HepG2 (cell line): ENCODE measurements at regions not wholly inside any gene's neighbourhood (a gene's known extent, or its start where the extent isn't known, plus 50 kb on each side); places are given as distances from the start of the nearest gene placed in this dataset.

Source experiments
- ATAC-seq: fragments of 200-7000 bp; cut with Tn5 transposase; 3 replicates; pipeline ENCODE4 v1.9.1; 2020; ENCODE audit warnings: mild to moderate bottlenecking, moderate library complexity
- BruUV-seq: library from RNA; stranded (reverse); fragments of 400-500 nt; replicated peaks from 2 replicates; lab custom pipeline; 2021; lab: Mats Ljungman, UMichigan
- CTCF ChIA-PET: fragments of 300-600 bp; formaldehyde crosslinking; extraction: SDS; loops from one replicate; lab custom pipeline; 2021; ENCODE audit warnings: low total read pairs, inconsistent platforms, low intra/inter-chr PET ratio; lab: Yijun Ruan, JAX
- POLR2A ChIA-PET: fragments of 350-600 bp; sonication (Branson Sonifier 250); formaldehyde crosslinking; loops from one replicate; lab custom pipeline; 2020; ENCODE audit warnings: antibody characterized with exemption, inconsistent platforms; lab: Yijun Ruan, JAX
- DNase-seq: peaks from one replicate; pipeline ENCODE4 v3.0.0-alpha.2; 2015; ENCODE audit warnings: low spot score
- FAIRE-seq: peaks from 3 replicates; lab custom pipeline; 2011; peaks lifted over from hg19 to GRCh38; lab: Jason Lieb, UNC
- H2AFZ ChIP-seq: one replicate; pipeline ENCODE4 v1.6.1; 2011; ENCODE audit warnings: low read length, inconsistent platforms
- H3K27ac ChIP-seq: fragments of 300-600 bp; 3 replicates; pipeline ENCODE4 v1.8.0; 2011; ENCODE audit warnings: mixed run types, mild to moderate bottlenecking, mixed read lengths, low read length, inconsistent platforms; ENCODE audit not compliant: insufficient read depth; ENCODE audit errors: extremely low read length
- H3K27me3 ChIP-seq, 2 experiments: fragments of 200-600 bp in 1 of 2; 2 replicates in 1 of 2; 3 replicates in 1 of 2; pipeline versions ENCODE4 v1.6.0 to v1.8.0; 2011; ENCODE audit warnings: low read length in 2 of 2, mild to moderate bottlenecking in 2 of 2, moderate library complexity in 2 of 2, inconsistent platforms in 1 of 2; ENCODE audit not compliant: insufficient read depth in 2 of 2, control insufficient read depth in 1 of 2
- H3K36me3 ChIP-seq, 2 experiments: fragments of 200-600 bp in 1 of 2; replicated peaks in 1 of 2; 2 replicates in 1 of 2; 3 replicates in 1 of 2; pipeline versions ENCODE4 v1.5.1 to v1.8.0; 2011; ENCODE audit warnings: low read length in 2 of 2, inconsistent platforms in 1 of 2; ENCODE audit not compliant: insufficient read depth in 2 of 2, control insufficient read depth in 1 of 2
- H3K4me1 ChIP-seq: 2 replicates; pipeline ENCODE4 v1.5.1; 2012; ENCODE audit warnings: low read length, inconsistent platforms; ENCODE audit not compliant: insufficient read depth
- H3K4me2 ChIP-seq: 2 replicates; pipeline ENCODE4 v1.6.0; 2011; ENCODE audit warnings: low read depth, low read length, inconsistent platforms
- H3K4me3 ChIP-seq, 3 experiments: fragments of 200-600 bp in 1 of 3; sonication (generic), shearing (Covaris generic) in 1 of 3; replicated peaks in 1 of 3; 2 replicates each; pipeline ENCODE4 v1.5.1; 2011 to 2016; ENCODE audit warnings: low read length in 3 of 3, inconsistent platforms in 2 of 3, low read depth in 2 of 3, mild to moderate bottlenecking in 2 of 3, control low read depth in 1 of 3, mixed read lengths in 1 of 3; ENCODE audit not compliant: insufficient read depth in 1 of 3
- H3K79me2 ChIP-seq: one replicate; pipeline ENCODE4 v1.6.1; 2011; ENCODE audit warnings: low read length, inconsistent platforms; ENCODE audit not compliant: insufficient read depth
- H3K9ac ChIP-seq: 2 replicates; pipeline ENCODE4 v1.6.0; 2011; ENCODE audit warnings: mild to moderate bottlenecking, low read depth, low read length, inconsistent platforms; ENCODE audit not compliant: insufficient read depth
- H3K9me3 ChIP-seq: 2 replicates; pipeline ENCODE4 v1.5.1; 2012; ENCODE audit warnings: mild to moderate bottlenecking, low read length
- H4K20me1 ChIP-seq: 2 replicates; pipeline ENCODE4 v1.6.0; 2011; ENCODE audit warnings: inconsistent platforms, mild to moderate bottlenecking, low read length, moderate library complexity; ENCODE audit not compliant: insufficient read depth
- AKNA ChIP-seq: sonication (generic); formaldehyde crosslinking; IDR thresholded peaks from 2 replicates; pipeline ENCODE4 v1.4.0; 2020; ENCODE audit warnings: missing genetic modification reagents, borderline replicate concordance
- ATF3 ChIP-seq: sonication (generic); formaldehyde crosslinking; IDR thresholded peaks from 2 replicates; pipeline ENCODE4 v1.4.0; 2020; ENCODE audit warnings: missing genetic modification reagents
- BRD4 ChIP-seq: sonication (generic); formaldehyde crosslinking; IDR thresholded peaks from 2 replicates; pipeline ENCODE4 v1.4.0; 2020; ENCODE audit warnings: missing genetic modification reagents
- CBFB ChIP-seq: sonication (generic); formaldehyde crosslinking; IDR thresholded peaks from 2 replicates; pipeline ENCODE4 v1.4.0; 2020; ENCODE audit warnings: missing genetic modification reagents
- CCDC6 ChIP-seq: sonication (generic); formaldehyde crosslinking; IDR thresholded peaks from 2 replicates; pipeline ENCODE4 v1.8.1; 2022; ENCODE audit warnings: mild to moderate bottlenecking, missing genetic modification reagents, moderate library complexity
- KAT2B ChIP-seq: fragments of 150-350 bp; IDR thresholded peaks from 2 replicates; pipeline ENCODE4 v1.6.1; 2014; ENCODE audit warnings: low read depth, low read length, borderline replicate concordance
- NFKB2 ChIP-seq: sonication (generic); formaldehyde crosslinking; IDR thresholded peaks from 2 replicates; pipeline ENCODE4 v1.4.0; 2020; ENCODE audit warnings: missing genetic modification reagents, borderline replicate concordance
- NFKBIZ ChIP-seq: IDR thresholded peaks from 2 replicates; pipeline ENCODE4 v1.6.1; 2018; ENCODE audit warnings: missing genetic modification reagents, missing compliant biosample characterization
- REPIN1 ChIP-seq: sonication (generic); formaldehyde crosslinking; IDR thresholded peaks from 2 replicates; pipeline ENCODE4 v1.8.0; 2022; ENCODE audit warnings: missing genetic modification reagents, low read depth, mild to moderate bottlenecking, borderline replicate concordance
- SRSF4 ChIP-seq: fragments of 200-400 bp; formaldehyde crosslinking; IDR thresholded peaks from one replicate; pipeline ENCODE4 v1.6.1; 2018; ENCODE audit warnings: mild to moderate bottlenecking, low read depth, low read length, moderate library complexity; ENCODE audit not compliant: poor library complexity, severe bottlenecking
- ZFP62 ChIP-seq: sonication (generic); formaldehyde crosslinking; IDR thresholded peaks from 2 replicates; pipeline ENCODE4 v1.4.0; 2020; ENCODE audit warnings: missing genetic modification reagents
- ZKSCAN1 ChIP-seq: fragments of 150-350 bp; IDR thresholded peaks from 2 replicates; pipeline ENCODE4 v1.6.1; 2014; ENCODE audit warnings: low read length
- ZNF335 ChIP-seq: sonication (generic); formaldehyde crosslinking; IDR thresholded peaks from 2 replicates; pipeline ENCODE4 v1.4.0; 2020; ENCODE audit warnings: missing genetic modification reagents
- ZNF431 ChIP-seq: sonication (generic); formaldehyde crosslinking; IDR thresholded peaks from 2 replicates; pipeline ENCODE4 v1.9.0; 2022; ENCODE audit warnings: missing genetic modification reagents, low read depth, mild to moderate bottlenecking, borderline replicate concordance
- ZNF616 ChIP-seq: sonication (generic); formaldehyde crosslinking; IDR thresholded peaks from 2 replicates; pipeline ENCODE4 v1.5.0; 2020; ENCODE audit warnings: low read depth, mild to moderate bottlenecking, missing genetic modification reagents
- ZNF703 ChIP-seq: sonication (generic); formaldehyde crosslinking; IDR thresholded peaks from 2 replicates; pipeline ENCODE4 v1.5.1; 2020; ENCODE audit warnings: missing genetic modification reagents, mild to moderate bottlenecking, moderate library complexity, borderline replicate concordance
- ZSCAN21 ChIP-seq: sonication (generic); formaldehyde crosslinking; IDR thresholded peaks from 2 replicates; pipeline ENCODE4 v1.8.0; 2022; ENCODE audit warnings: mild to moderate bottlenecking, missing genetic modification reagents, moderate library complexity, borderline replicate concordance
- ZSCAN25 ChIP-seq: sonication (generic); formaldehyde crosslinking; IDR thresholded peaks from 2 replicates; pipeline ENCODE4 v1.8.0; 2022; ENCODE audit warnings: mild to moderate bottlenecking, missing genetic modification reagents
- WGBS: methylation state at CpG from one replicate; pipeline ENCODE4 v1.1.6; 2017; ENCODE audit warnings: low lambda C conversion rate; 5-methylcytosine and 5-hydroxymethylcytosine counted together
- in situ Hi-C: cut with HindIII; loops from 2 replicates; pipeline ENCODE4 v1.10.0; 2017; ENCODE audit warnings: low pct_unique_long_range_greater_than_20kb; ENCODE audit not compliant: extremely low pct_ligation_motif_present
- intact Hi-C: fragments of 100-400 bp; cut with micrococcal nuclease; formaldehyde crosslinking; loops from one replicate; pipeline ENCODE4 v1.10.0; 2022; ENCODE audit not compliant: unreplicated experiment

GRCh38 chr9:79170643-79171042, 401.1 kb upstream of the TLE4 start:
- Histone ChIP-seq H2AFZ (no peak overlapping the region), H3K9me3 (no peaks in the 10 kb centered on the region), H3K9ac (no peak overlapping the region), H3K36me3 (no peaks in the 10 kb centered on the region), H3K4me2 (no peak overlapping the region), H3K27ac (no peak overlapping the region), H3K79me2 (no peaks in the 10 kb centered on the region), H3K27me3 (no peaks in the 10 kb centered on the region), H3K4me1 (no peaks in the 10 kb centered on the region), H4K20me1 (no peaks in the 10 kb centered on the region), H3K4me3 (no peak overlapping the region)
- TF ChIP-seq ZNF703 (CRISPR knock-in tag) (no peak), CCDC6 (CRISPR knock-in tag) (no peak), REPIN1 (CRISPR knock-in tag) (no peak), BRD4 (no peak), ZNF616 (CRISPR knock-in tag) (no peak), CBFB (CRISPR knock-in tag) (no peak), ATF3 (CRISPR knock-in tag) (no peak), ZKSCAN1 (no peak), ZFP62 (CRISPR knock-in tag) (no peak), ZNF335 (CRISPR knock-in tag) (no peak), NFKBIZ (CRISPR knock-in tag) (no peak), ZSCAN21 (CRISPR knock-in tag) (no peak), SRSF4 (no peak), ZSCAN25 (CRISPR knock-in tag) (no peak), KAT2B (no peak), AKNA (CRISPR knock-in tag) (no peak), ZNF431 (no peak), NFKB2 (CRISPR knock-in tag) (no peak)
- intact Hi-C loops, result no loop called here
- CTCF ChIA-PET, result no interaction called here
- POLR2A ChIA-PET, result no interaction called here
- in situ Hi-C loops, result no loop called here
- 11% methylated on average over 1 of the region's 1 CpG for WGBS
- no TSS peak for BruUV-seq
- FAIRE-seq (no peak), DNase-seq (no peak), ATAC-seq (no peak)
